GM12878 (cell line): ENCODE measurements at regions not wholly inside any gene's neighbourhood (a gene's known extent, or its start where the extent isn't known, plus 50 kb on each side); places are given as distances from the start of the nearest gene placed in this dataset.
"Not testable (repeated sequence)": the region's sequence is repeated elsewhere in the genome, so short reads cannot be mapped to it uniquely, and the experiment has no call there.

Experiments
- BACH1 ChIP-seq: fragments of 450-650 bp; IDR thresholded peaks from 2 replicates; pipeline ENCODE4 v1.6.1; 2017; ENCODE audit warnings: mild to moderate bottlenecking, borderline replicate concordance
- CHD2 ChIP-seq: IDR thresholded peaks from 2 replicates; pipeline ENCODE4 v1.6.1; 2011; ENCODE audit warnings: low read depth, low read length, improper control_type of control experiment, borderline replicate concordance
- EP300 ChIP-seq, 2 experiments: fragments of 150-350 bp in 1 of 2; IDR thresholded peaks; 2 replicates each; pipeline ENCODE4 v1.6.1; 2011 to 2012; ENCODE audit warnings: low read depth in 2 of 2, low read length in 2 of 2, borderline replicate concordance in 1 of 2, improper control_type of control experiment in 1 of 2, inconsistent platforms in 1 of 2; ENCODE audit not compliant: control insufficient read depth in 1 of 2
- EZH2 ChIP-seq: IDR thresholded peaks from 2 replicates; pipeline ENCODE4 v1.6.1; 2012; ENCODE audit warnings: low read depth, mild to moderate bottlenecking, control low read depth, inconsistent platforms, low read length, borderline replicate concordance; ENCODE audit not compliant: control insufficient read depth
- GABPA ChIP-seq: IDR thresholded peaks from 2 replicates; pipeline ENCODE4 v1.6.1; 2014; ENCODE audit warnings: antibody characterized with exemption, low read depth, mild to moderate bottlenecking, inconsistent platforms
- JUNB ChIP-seq: IDR thresholded peaks from 2 replicates; pipeline ENCODE4 v1.6.1; 2016; ENCODE audit warnings: antibody characterized with exemption, mild to moderate bottlenecking
- MTA2 ChIP-seq: fragments of 450-650 bp; IDR thresholded peaks from 2 replicates; pipeline ENCODE4 v1.6.1; 2016; ENCODE audit warnings: low read depth, mild to moderate bottlenecking, moderate library complexity
- MYC ChIP-seq: IDR thresholded peaks from 2 replicates; pipeline ENCODE4 v1.6.1; 2011; ENCODE audit warnings: mild to moderate bottlenecking, low read length, moderate library complexity, inconsistent platforms; ENCODE audit not compliant: insufficient read depth, insufficient replicate concordance, insufficient read length, severe bottlenecking
- PML ChIP-seq: IDR thresholded peaks from 2 replicates; pipeline ENCODE4 v1.6.1; 2012; ENCODE audit warnings: low read length, inconsistent platforms
- POLR2A ChIP-seq: IDR thresholded peaks from 2 replicates; pipeline ENCODE4 v1.6.1; 2011; ENCODE audit warnings: low read depth, mild to moderate bottlenecking, low read length
- RFX5 ChIP-seq: IDR thresholded peaks from 2 replicates; pipeline ENCODE4 v1.6.1; 2011; ENCODE audit warnings: low read depth, low read length, improper control_type of control experiment
- ZNF622 ChIP-seq: fragments of 450-650 bp; IDR thresholded peaks from 2 replicates; pipeline ENCODE4 v1.6.1; 2017; ENCODE audit warnings: mild to moderate bottlenecking, inconsistent platforms

GRCh38 chr4:147255268-147255667 lies 225.6 kb upstream of the EDNRA start:
- TF ChIP-seq RFX5; JUNB; EZH2; PML; BACH1; ZNF622; GABPA; EP300 (IDR thresholded peaks at IDR 0.05; ENCODE audit: borderline replicate concordance in 1 of 2, control insufficient read depth in 1 of 2, low read depth in 2 of 2, low read length in 2 of 2); POLR2A; MTA2; MYC; CHD2: not testable (repeated sequence)
